Endodermal cell (in vitro differentiated cells): ENCODE measurements at regions not wholly inside any gene's neighbourhood (a gene's known extent, or its start where the extent isn't known, plus 50 kb on each side); places are given as distances from the start of the nearest gene placed in this dataset.

ENCODE experiments used
- DNase-seq: peaks from one replicate; pipeline ENCODE4 v3.0.0-alpha.2; 2017
- H3K27ac ChIP-seq: 2 replicates; pipeline ENCODE4 v1.5.1; 2013; ENCODE audit warnings: mild to moderate bottlenecking, low read depth, low read length, moderate library complexity
- H3K27me3 ChIP-seq: 2 replicates; pipeline ENCODE4 v1.6.1; 2013; ENCODE audit warnings: mild to moderate bottlenecking, low read length, moderate library complexity; ENCODE audit not compliant: insufficient read depth, control insufficient read depth, poor library complexity, severe bottlenecking
- H3K36me3 ChIP-seq: 2 replicates; pipeline ENCODE4 v1.7.0; 2013; ENCODE audit warnings: mild to moderate bottlenecking, low read length, moderate library complexity; ENCODE audit not compliant: control insufficient read depth, insufficient read depth
- H3K4me1 ChIP-seq: one replicate; pipeline ENCODE4 v1.7.0; 2013; ENCODE audit warnings: low read length; ENCODE audit not compliant: control insufficient read depth, insufficient read depth
- H3K4me3 ChIP-seq: 2 replicates; pipeline ENCODE4 v1.5.1; 2013; ENCODE audit warnings: mild to moderate bottlenecking, low read length, moderate library complexity
- H3K9ac ChIP-seq: 2 replicates; pipeline ENCODE4 v1.6.1; 2013; ENCODE audit warnings: mild to moderate bottlenecking, low read length, moderate library complexity; ENCODE audit not compliant: poor library complexity, severe bottlenecking; ENCODE audit errors: extremely low read depth
- H3K9me3 ChIP-seq: 2 replicates; pipeline ENCODE4 v1.6.1; 2013; ENCODE audit warnings: mild to moderate bottlenecking, low read length, moderate library complexity; ENCODE audit not compliant: control insufficient read depth
- H3K27ac Mint-ChIP-seq: 2 replicates; pipeline ENCODE4 v1.8.0; 2020; ENCODE audit warnings: mixed read lengths
- H3K27me3 Mint-ChIP-seq: 2 replicates; pipeline ENCODE4 v1.8.0; 2021; ENCODE audit warnings: mild to moderate bottlenecking, mixed read lengths; ENCODE audit not compliant: insufficient read depth
- H3K36me3 Mint-ChIP-seq: 2 replicates; pipeline ENCODE4 v1.8.0; 2020; ENCODE audit warnings: low read depth, mixed read lengths
- H3K4me1 Mint-ChIP-seq: 2 replicates; pipeline ENCODE4 v1.8.0; 2020; ENCODE audit warnings: mixed read lengths
- H3K4me3 Mint-ChIP-seq: 2 replicates; pipeline ENCODE4 v1.8.0; 2020; ENCODE audit warnings: mild to moderate bottlenecking, moderate library complexity, mixed read lengths
- H3K9me3 Mint-ChIP-seq: 2 replicates; pipeline ENCODE4 v1.8.0; 2020; ENCODE audit warnings: mild to moderate bottlenecking, mixed read lengths
- WGBS, 2 experiments: methylation state at CpG; one replicate each; pipeline versions ENCODE4 v1.1.5 to v1.1.7; 2013; ENCODE audit warnings: missing lambda C conversion rate in 2 of 2, mixed read lengths in 1 of 2; ENCODE audit not compliant: insufficient coverage in 1 of 2, insufficient read length in 1 of 2; 5-methylcytosine and 5-hydroxymethylcytosine counted together
- TF ChIP-seq, protein P1 (sequence below): fragments of 200-600 bp; sonication (generic); conservative IDR thresholded peaks from 2 replicates; pipeline ENCODE4 v1.5.0; 2021; ENCODE audit warnings: antibody characterized with exemption, mild to moderate bottlenecking

DNA sequence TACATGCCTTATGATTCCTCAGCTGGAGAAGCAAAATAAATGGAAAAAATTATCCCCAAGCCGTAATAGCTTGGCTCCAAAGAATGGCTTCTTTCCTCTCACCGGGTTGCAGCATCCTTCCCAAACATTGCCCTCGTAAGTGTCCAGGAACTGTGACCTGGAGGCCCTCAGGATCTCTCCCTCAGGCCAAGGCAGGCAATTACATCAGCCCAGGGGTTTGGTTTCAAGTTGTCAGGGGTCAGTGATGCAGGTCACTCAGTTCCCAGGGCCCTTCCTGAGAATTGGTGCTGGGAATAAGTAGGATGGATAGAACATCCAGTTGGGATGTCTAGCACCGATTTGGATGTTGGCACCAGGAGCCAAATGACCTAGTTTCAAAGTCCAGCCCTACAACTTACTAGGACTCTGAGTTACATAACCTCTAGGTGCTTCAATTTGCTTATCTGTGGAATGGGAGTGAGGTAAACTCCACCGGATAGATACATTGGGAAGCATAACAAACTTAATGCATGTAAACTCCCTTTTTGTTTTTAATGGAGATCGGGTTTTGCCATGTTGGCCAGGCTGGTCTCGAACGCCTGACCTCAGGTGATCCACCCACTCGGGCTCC is 133.5 kb upstream of the DAP start:
- H3K9me3 ChIP-seq = peaks cover 8% of the 10 kb centered on the region
- no peak for DNase-seq
- H3K27me3 Mint-ChIP-seq = peaks cover 1% of the 10 kb centered on the region
- no peaks in the 10 kb centered on the region for H3K36me3 ChIP-seq
- 79 to 80% methylated on average over 8 to 9 of the region's 9 CpGs for WGBS, 2 experiments
- no peak overlapping the region for H3K4me3 Mint-ChIP-seq
- peaks cover 8% of the 10 kb centered on the region for H3K9me3 Mint-ChIP-seq
- no peak overlapping the region for H3K9ac ChIP-seq
- H3K27ac Mint-ChIP-seq = no peak overlapping the region
- no peaks in the 10 kb centered on the region for H3K36me3 Mint-ChIP-seq
- H3K27me3 ChIP-seq = no peaks in the 10 kb centered on the region
- peaks cover 4% of the 10 kb centered on the region for H3K4me1 ChIP-seq
- H3K4me1 Mint-ChIP-seq = peaks cover 15% of the 10 kb centered on the region
- no peak overlapping the region for H3K4me3 ChIP-seq
- no peak overlapping the region for H3K27ac ChIP-seq
- TF ChIP-seq, protein P1, sequence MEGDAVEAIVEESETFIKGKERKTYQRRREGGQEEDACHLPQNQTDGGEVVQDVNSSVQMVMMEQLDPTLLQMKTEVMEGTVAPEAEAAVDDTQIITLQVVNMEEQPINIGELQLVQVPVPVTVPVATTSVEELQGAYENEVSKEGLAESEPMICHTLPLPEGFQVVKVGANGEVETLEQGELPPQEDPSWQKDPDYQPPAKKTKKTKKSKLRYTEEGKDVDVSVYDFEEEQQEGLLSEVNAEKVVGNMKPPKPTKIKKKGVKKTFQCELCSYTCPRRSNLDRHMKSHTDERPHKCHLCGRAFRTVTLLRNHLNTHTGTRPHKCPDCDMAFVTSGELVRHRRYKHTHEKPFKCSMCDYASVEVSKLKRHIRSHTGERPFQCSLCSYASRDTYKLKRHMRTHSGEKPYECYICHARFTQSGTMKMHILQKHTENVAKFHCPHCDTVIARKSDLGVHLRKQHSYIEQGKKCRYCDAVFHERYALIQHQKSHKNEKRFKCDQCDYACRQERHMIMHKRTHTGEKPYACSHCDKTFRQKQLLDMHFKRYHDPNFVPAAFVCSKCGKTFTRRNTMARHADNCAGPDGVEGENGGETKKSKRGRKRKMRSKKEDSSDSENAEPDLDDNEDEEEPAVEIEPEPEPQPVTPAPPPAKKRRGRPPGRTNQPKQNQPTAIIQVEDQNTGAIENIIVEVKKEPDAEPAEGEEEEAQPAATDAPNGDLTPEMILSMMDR = no peak

DNA sequence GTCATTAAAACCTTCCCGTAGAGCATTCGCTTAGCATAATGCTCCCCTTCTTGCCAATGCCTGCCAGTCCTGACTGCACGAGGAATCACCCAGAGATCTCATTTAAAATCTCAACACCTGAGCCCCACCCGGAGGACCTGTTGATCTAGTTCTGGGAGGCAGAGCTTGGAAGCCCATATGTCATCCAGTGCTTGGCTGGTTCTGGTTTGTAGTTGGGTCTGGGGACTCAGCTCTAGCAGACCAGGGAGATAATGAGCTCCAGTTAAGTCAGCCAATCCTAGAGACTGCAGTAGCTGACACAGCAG is 131.8 kb upstream of the DAP start:
- Histone ChIP-seq H3K9me3 (peaks cover 14% of the 10 kb centered on the region), H3K4me1 (peaks cover 4% of the 10 kb centered on the region), H3K9ac (no peak overlapping the region), H3K36me3 (no peaks in the 10 kb centered on the region), H3K27me3 (no peaks in the 10 kb centered on the region), H3K27ac (no peak overlapping the region), H3K4me3 (no peak overlapping the region)
- H3K9me3 Mint-ChIP-seq = peaks cover 21% of the 10 kb centered on the region
- H3K4me1 Mint-ChIP-seq = peaks cover 7% of the 10 kb centered on the region
- no peak overlapping the region for H3K4me3 Mint-ChIP-seq
- H3K27me3 Mint-ChIP-seq = peaks cover 1% of the 10 kb centered on the region
- H3K27ac Mint-ChIP-seq = no peak overlapping the region
- DNase-seq = no peak
- H3K36me3 Mint-ChIP-seq = no peaks in the 10 kb centered on the region
- 86 to 94% methylated on average over 3 to 4 of the region's 4 CpGs for WGBS, 2 experiments
- TF ChIP-seq, protein P1 = no peak

- Histone ChIP-seq H3K4me1 (peaks cover 4% of the 10 kb centered on the region), H3K4me3 (no peak overlapping the region), H3K36me3 (no peaks in the 10 kb centered on the region), H3K27me3 (no peaks in the 10 kb centered on the region), H3K9ac (no peak overlapping the region), H3K9me3 (peaks cover 14% of the 10 kb centered on the region), H3K27ac (no peak overlapping the region)
- Mint-ChIP-seq H3K4me1 (peaks cover 7% of the 10 kb centered on the region), H3K9me3 (peaks cover 21% of the 10 kb centered on the region), H3K36me3 (no peaks in the 10 kb centered on the region), H3K27ac (no peak overlapping the region), H3K27me3 (peaks cover 1% of the 10 kb centered on the region), H3K4me3 (no peak overlapping the region)
- TF ChIP-seq, protein P1 = peak; percentile 40
- 93 to 94% methylated on average over 4 to 5 of the region's 5 CpGs for WGBS, 2 experiments
- no peak for DNase-seq
Measured at GRCh38 chr5:10892147-10892910, 131.3 kb upstream of the DAP start.
